ENCODE measurements at regions not wholly inside any gene's neighbourhood (a gene's known extent, or its start where the extent isn't known, plus 50 kb on each side); places are given as distances from the start of the nearest gene placed in this dataset.

DNA sequence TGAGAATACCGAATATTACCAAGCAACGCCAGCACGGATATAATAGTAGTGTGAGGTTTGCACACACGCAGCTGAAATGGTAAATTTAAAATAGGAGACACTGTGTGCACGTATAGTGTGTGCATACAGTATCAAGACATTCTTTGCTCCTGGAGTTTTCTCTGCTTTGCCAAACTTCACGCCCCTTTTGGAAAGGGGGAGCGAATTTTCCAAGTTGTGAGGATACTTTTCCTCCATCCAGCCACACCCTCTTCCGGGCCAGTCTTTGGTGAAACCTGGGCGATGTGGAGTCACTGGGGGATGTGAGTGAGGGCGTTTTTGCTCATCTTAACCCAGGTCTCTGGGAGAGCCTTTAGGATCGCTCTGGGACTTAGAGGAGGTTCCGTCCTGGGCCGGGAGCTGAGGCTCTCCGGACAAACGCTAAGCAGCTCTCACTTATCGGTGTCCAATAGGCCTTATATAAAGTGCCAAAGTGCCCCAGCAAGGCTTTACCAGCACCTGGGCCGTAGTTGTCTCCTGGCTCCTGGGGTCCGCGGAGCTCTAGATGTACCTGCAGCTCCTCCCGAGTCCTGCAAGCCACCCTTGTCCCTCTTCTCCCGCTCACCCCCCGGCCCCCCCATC lies 160.0 kb upstream of the MKI67 start:
- no peaks in the 10 kb centered on the region for H3K36me3 ChIP-seq (ENCODE audit: control insufficient read depth in 2 of 2, insufficient read depth in 2 of 2, low read length in 1 of 2)
- no peaks in the 10 kb centered on the region for H3K9me3 ChIP-seq (ENCODE audit: control insufficient read depth in 2 of 2, insufficient read depth in 1 of 2, low read length in 1 of 2)
- peaks cover 32 to 41% of the 10 kb centered on the region in 2 donors for H3K27me3 ChIP-seq (ENCODE audit: control insufficient read depth in 2 of 2, insufficient read depth in 1 of 2, low read length in 1 of 2)
- DNase-seq (ENCODE audit: low read depth in 6 of 9, low spot score in 9 of 9) = no peak
- H3K27ac ChIP-seq (ENCODE audit: low read depth in 1 of 2, low read length in 1 of 2) = no peak overlapping the region
- H3K4me1 ChIP-seq (ENCODE audit: control insufficient read depth in 2 of 2, insufficient read depth in 2 of 2, low read length in 2 of 2) = no peaks in the 10 kb centered on the region
- WGBS = 41% methylated on average over 22 of the region's 22 CpGs
- no peak overlapping the region for H3K4me3 ChIP-seq (ENCODE audit: low read length in 2 of 2)

GRCh38 chr10:128286762-128287500 lies 160.7 kb upstream of the MKI67 start:
- Histone ChIP-seq H3K27ac (ENCODE audit: low read depth in 1 of 2, low read length in 1 of 2) (no peak overlapping the region), H3K4me3 (ENCODE audit: low read length in 2 of 2) (no peak overlapping the region), H3K4me1 (ENCODE audit: control insufficient read depth in 2 of 2, insufficient read depth in 2 of 2, low read length in 2 of 2) (no peaks in the 10 kb centered on the region), H3K27me3 (ENCODE audit: control insufficient read depth in 2 of 2, insufficient read depth in 1 of 2, low read length in 1 of 2) (peaks cover 32 to 41% of the 10 kb centered on the region in 2 donors), H3K9me3 (ENCODE audit: control insufficient read depth in 2 of 2, insufficient read depth in 1 of 2, low read length in 1 of 2) (no peaks in the 10 kb centered on the region), H3K36me3 (ENCODE audit: control insufficient read depth in 2 of 2, insufficient read depth in 2 of 2, low read length in 1 of 2) (no peaks in the 10 kb centered on the region)
- DNase-seq (ENCODE audit: low read depth in 6 of 9, low spot score in 9 of 9) = no peak
- 4% methylated on average over 62 of the region's 63 CpGs for WGBS

GRCh38 chr10:128287921-128288320 lies 161.7 kb upstream of the MKI67 start:
- H3K4me3 ChIP-seq (ENCODE audit: low read length in 2 of 2) = no peak overlapping the region
- no peaks in the 10 kb centered on the region for H3K36me3 ChIP-seq (ENCODE audit: control insufficient read depth in 2 of 2, insufficient read depth in 2 of 2, low read length in 1 of 2)
- 92% methylated on average over 6 of the region's 6 CpGs for WGBS
- no peaks in the 10 kb centered on the region for H3K9me3 ChIP-seq (ENCODE audit: control insufficient read depth in 2 of 2, insufficient read depth in 1 of 2, low read length in 1 of 2)
- H3K27me3 ChIP-seq (ENCODE audit: control insufficient read depth in 2 of 2, insufficient read depth in 1 of 2, low read length in 1 of 2) = peaks cover 32 to 41% of the 10 kb centered on the region in 2 donors
- no peak overlapping the region for H3K27ac ChIP-seq (ENCODE audit: low read depth in 1 of 2, low read length in 1 of 2)
- H3K4me1 ChIP-seq (ENCODE audit: control insufficient read depth in 2 of 2, insufficient read depth in 2 of 2, low read length in 2 of 2) = no peaks in the 10 kb centered on the region
- DNase-seq (ENCODE audit: low read depth in 6 of 9, low spot score in 9 of 9) = no peak

- Histone ChIP-seq H3K4me3 (ENCODE audit: low read length in 2 of 2) (no peak overlapping the region), H3K9me3 (ENCODE audit: control insufficient read depth in 2 of 2, insufficient read depth in 1 of 2, low read length in 1 of 2) (no peaks in the 10 kb centered on the region), H3K27me3 (ENCODE audit: control insufficient read depth in 2 of 2, insufficient read depth in 1 of 2, low read length in 1 of 2) (peaks cover 30 to 36% of the 10 kb centered on the region in 2 donors), H3K27ac (ENCODE audit: low read depth in 1 of 2, low read length in 1 of 2) (no peak overlapping the region), H3K36me3 (ENCODE audit: control insufficient read depth in 2 of 2, insufficient read depth in 2 of 2, low read length in 1 of 2) (no peaks in the 10 kb centered on the region), H3K4me1 (ENCODE audit: control insufficient read depth in 2 of 2, insufficient read depth in 2 of 2, low read length in 2 of 2) (no peaks in the 10 kb centered on the region)
- no peak for DNase-seq (ENCODE audit: low read depth in 6 of 9, low spot score in 9 of 9)
- 96% methylated on average over 4 of the region's 4 CpGs for WGBS
Measured at GRCh38 chr10:128289621-128290020, 163.4 kb upstream of the MKI67 start.

DNA sequence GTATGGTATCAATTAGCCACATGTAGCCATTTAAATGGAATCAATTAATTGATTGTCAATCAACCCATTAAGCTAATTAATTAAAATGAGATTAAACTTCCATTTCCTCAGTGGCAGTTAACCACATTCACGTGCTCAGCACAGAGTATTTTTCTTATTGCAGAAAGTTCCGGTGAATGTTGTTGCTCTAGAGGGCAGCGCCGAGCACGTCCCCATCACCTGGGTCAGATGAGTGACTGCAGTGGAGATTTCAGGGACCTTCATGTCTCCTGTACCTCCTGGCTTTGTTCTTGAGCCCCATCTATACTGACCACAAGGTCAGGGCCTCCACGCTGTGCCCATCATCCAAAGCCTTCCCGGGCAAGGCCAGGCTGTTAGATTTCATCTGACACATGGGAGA lies 168.8 kb upstream of the MKI67 start:
- Histone ChIP-seq H3K9me3 (ENCODE audit: control insufficient read depth in 2 of 2, insufficient read depth in 1 of 2, low read length in 1 of 2) (no peaks in the 10 kb centered on the region), H3K4me1 (ENCODE audit: control insufficient read depth in 2 of 2, insufficient read depth in 2 of 2, low read length in 2 of 2) (peaks cover 0 to 3% of the 10 kb centered on the region in 2 donors), H3K27ac (ENCODE audit: low read depth in 1 of 2, low read length in 1 of 2) (no peak overlapping the region), H3K4me3 (ENCODE audit: low read length in 2 of 2) (no peak overlapping the region), H3K36me3 (ENCODE audit: control insufficient read depth in 2 of 2, insufficient read depth in 2 of 2, low read length in 1 of 2) (no peaks in the 10 kb centered on the region), H3K27me3 (ENCODE audit: control insufficient read depth in 2 of 2, insufficient read depth in 1 of 2, low read length in 1 of 2) (no peaks in the 10 kb centered on the region)
- no peak for DNase-seq (ENCODE audit: low read depth in 6 of 9, low spot score in 9 of 9)
- WGBS = 90% methylated on average over 7 of the region's 7 CpGs

DNA sequence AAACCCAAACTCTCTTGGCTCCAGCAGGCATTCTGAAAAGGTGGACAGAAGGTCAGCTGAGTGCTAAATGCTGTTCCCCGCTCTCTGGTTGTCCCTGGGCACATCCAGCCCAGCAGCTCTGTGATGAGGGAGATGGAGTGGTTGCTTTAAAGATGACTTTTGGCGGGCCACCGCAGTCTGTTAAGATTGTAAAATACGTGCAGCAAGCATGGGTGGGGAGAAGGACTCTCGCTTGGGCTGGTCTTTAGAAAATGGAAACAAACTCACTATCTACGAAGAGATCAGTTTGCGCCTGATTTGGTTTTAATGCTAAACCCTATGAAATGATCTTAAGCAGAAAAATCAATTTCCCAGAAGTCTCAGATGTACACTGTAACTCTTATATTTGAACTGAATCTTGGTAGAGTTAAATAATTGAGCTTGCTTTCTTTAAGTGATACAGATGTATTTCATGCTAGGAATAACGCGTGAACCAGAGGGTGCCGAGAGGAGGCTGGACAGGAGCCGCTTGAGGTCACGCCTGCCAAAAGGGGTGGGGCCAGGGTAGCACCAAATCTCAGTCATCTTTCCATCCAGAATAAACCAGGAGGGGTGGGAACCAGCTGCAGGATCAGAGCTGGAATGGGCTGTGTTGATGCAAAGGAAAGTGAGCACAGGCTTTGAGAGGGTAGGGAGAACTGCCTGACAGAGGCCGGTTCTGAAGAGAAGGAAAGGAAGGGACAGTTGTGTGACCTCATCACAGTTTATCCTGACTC lies 170.2 kb upstream of the MKI67 start:
- H3K4me3 ChIP-seq (ENCODE audit: low read length in 2 of 2) = no peak overlapping the region
- DNase-seq (ENCODE audit: low read depth in 6 of 9, low spot score in 9 of 9) = no peak
- 90% methylated on average over 13 of the region's 13 CpGs for WGBS
- H3K4me1 ChIP-seq (ENCODE audit: control insufficient read depth in 2 of 2, insufficient read depth in 2 of 2, low read length in 2 of 2) = peaks cover 0 to 3% of the 10 kb centered on the region in 2 donors
- H3K9me3 ChIP-seq (ENCODE audit: control insufficient read depth in 2 of 2, insufficient read depth in 1 of 2, low read length in 1 of 2) = no peaks in the 10 kb centered on the region
- no peak overlapping the region for H3K27ac ChIP-seq (ENCODE audit: low read depth in 1 of 2, low read length in 1 of 2)
- H3K27me3 ChIP-seq (ENCODE audit: control insufficient read depth in 2 of 2, insufficient read depth in 1 of 2, low read length in 1 of 2) = no peaks in the 10 kb centered on the region
- H3K36me3 ChIP-seq (ENCODE audit: control insufficient read depth in 2 of 2, insufficient read depth in 2 of 2, low read length in 1 of 2) = no peaks in the 10 kb centered on the region

DNA sequence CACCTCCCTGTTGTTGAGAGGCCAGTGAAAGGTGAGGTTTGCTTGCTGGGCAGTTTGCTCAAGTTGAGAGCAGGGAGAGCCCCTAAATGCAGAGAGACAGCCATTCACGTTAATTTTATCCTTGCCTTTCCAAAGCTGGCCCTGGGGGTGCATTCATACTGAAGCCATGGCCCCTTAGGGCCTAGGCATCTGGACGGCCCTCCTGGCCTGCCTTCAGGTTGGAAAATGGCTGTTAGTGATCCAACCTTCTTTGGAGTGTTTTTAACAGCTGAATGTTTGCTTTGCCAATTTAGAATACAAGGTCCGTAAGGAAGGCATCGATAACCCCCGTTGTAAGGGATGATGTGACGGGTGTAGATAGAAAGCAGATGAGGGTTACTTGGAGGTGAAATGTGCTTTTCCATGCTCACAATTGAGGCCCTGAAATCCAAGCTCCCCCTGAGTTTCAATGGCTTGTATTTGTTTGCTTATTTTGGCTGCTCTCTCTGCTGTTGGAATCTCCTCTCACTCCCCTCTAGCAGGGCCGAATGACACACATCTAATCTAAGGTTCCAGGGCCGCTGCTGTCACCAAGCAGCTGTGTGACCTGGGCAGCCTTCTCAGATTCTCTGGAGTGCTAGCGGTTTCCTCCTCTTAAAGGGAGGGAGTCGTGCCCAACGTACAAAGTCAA lies 171.6 kb upstream of the MKI67 start:
- Histone ChIP-seq H3K36me3 (ENCODE audit: control insufficient read depth in 2 of 2, insufficient read depth in 2 of 2, low read length in 1 of 2) (no peaks in the 10 kb centered on the region), H3K27ac (ENCODE audit: low read depth in 1 of 2, low read length in 1 of 2) (no peak overlapping the region), H3K4me3 (ENCODE audit: low read length in 2 of 2) (no peak overlapping the region), H3K27me3 (ENCODE audit: control insufficient read depth in 2 of 2, insufficient read depth in 1 of 2, low read length in 1 of 2) (no peaks in the 10 kb centered on the region), H3K9me3 (ENCODE audit: control insufficient read depth in 2 of 2, insufficient read depth in 1 of 2, low read length in 1 of 2) (peaks cover 0 to 5% of the 10 kb centered on the region in 2 donors), H3K4me1 (ENCODE audit: control insufficient read depth in 2 of 2, insufficient read depth in 2 of 2, low read length in 2 of 2) (peaks cover 0 to 3% of the 10 kb centered on the region in 2 donors)
- WGBS = 91% methylated on average over 11 of the region's 11 CpGs
- DNase-seq (ENCODE audit: low read depth in 6 of 9, low spot score in 9 of 9) = no peak

GRCh38 chr10:128298587-128298986 lies 172.4 kb upstream of the MKI67 start:
- Histone ChIP-seq H3K36me3 (ENCODE audit: control insufficient read depth in 2 of 2, insufficient read depth in 2 of 2, low read length in 1 of 2) (no peaks in the 10 kb centered on the region), H3K9me3 (ENCODE audit: control insufficient read depth in 2 of 2, insufficient read depth in 1 of 2, low read length in 1 of 2) (peaks cover 0 to 5% of the 10 kb centered on the region in 2 donors), H3K4me3 (ENCODE audit: low read length in 2 of 2) (no peak overlapping the region), H3K4me1 (ENCODE audit: control insufficient read depth in 2 of 2, insufficient read depth in 2 of 2, low read length in 2 of 2) (peaks cover 0 to 3% of the 10 kb centered on the region in 2 donors), H3K27ac (ENCODE audit: low read depth in 1 of 2, low read length in 1 of 2) (no peak overlapping the region), H3K27me3 (ENCODE audit: control insufficient read depth in 2 of 2, insufficient read depth in 1 of 2, low read length in 1 of 2) (no peaks in the 10 kb centered on the region)
- 77% methylated on average over 4 of the region's 4 CpGs for WGBS
- DNase-seq (ENCODE audit: low read depth in 6 of 9, low spot score in 9 of 9) = no peak

Measured in thymus (tissue), 11 donors.